ENCODE measurements at regions not wholly inside any gene's neighbourhood (a gene's known extent, or its start where the extent isn't known, plus 50 kb on each side); places are given as distances from the start of the nearest gene placed in this dataset.
A peak's percentile ranks its signal among the peaks of the same experiment; 100 is the strongest.

GRCh38 chr2:104752504-104752903 is 101.4 kb upstream of the POU3F3 start (continued):
- TF ChIP-seq RNF219 (CRISPR knock-in tag; IDR thresholded peaks at IDR 0.05) = no peak

- ATAC-seq (peak; percentile 43), DNase-seq (ENCODE audit: low spot score) (no peak), FAIRE-seq (no peak)
- no peaks in the 10 kb centered on the region for H3K36me3 ChIP-seq (replicated peaks in 1 of 2; ENCODE audit: control insufficient read depth in 1 of 2, insufficient read depth in 2 of 2, low read length in 2 of 2)
- intact Hi-C loops (cut with micrococcal nuclease; ENCODE audit: unreplicated experiment) = no loop called here
- H3K4me3 ChIP-seq (replicated peaks in 1 of 3; ENCODE audit: insufficient read depth in 1 of 3, low read depth in 2 of 3, low read length in 3 of 3) = no peak overlapping the region
- no peak overlapping the region for H3K9ac ChIP-seq (ENCODE audit: insufficient read depth, low read depth, low read length)
- ChIA-PET CTCF (ENCODE audit: low intra/inter-chr PET ratio, low total read pairs) (no interaction called here), POLR2A (no interaction called here)
- H3K27me3 ChIP-seq (ENCODE audit: control insufficient read depth in 1 of 2, insufficient read depth in 2 of 2, low read length in 2 of 2) = peaks cover 6 to 36% of the 10 kb centered on the region in 2 experiments
- in situ Hi-C loops (cut with HindIII; ENCODE audit: extremely low pct_ligation_motif_present, low pct_unique_long_range_greater_than_20kb) = no loop called here
- H3K4me2 ChIP-seq (ENCODE audit: low read depth, low read length) = no peak overlapping the region
- no peaks in the 10 kb centered on the region for H3K9me3 ChIP-seq (ENCODE audit: low read length)
- BruUV-seq (replicated peaks) = no TSS peak
- H3K27ac ChIP-seq (ENCODE audit: extremely low read length, insufficient read depth, low read length) = no peak overlapping the region
- no peak overlapping the region for H2AFZ ChIP-seq (ENCODE audit: low read length)
- H3K79me2 ChIP-seq (ENCODE audit: insufficient read depth, low read length) = no peaks in the 10 kb centered on the region
- H4K20me1 ChIP-seq (ENCODE audit: insufficient read depth, low read length) = no peaks in the 10 kb centered on the region
- no peaks in the 10 kb centered on the region for H3K4me1 ChIP-seq (ENCODE audit: insufficient read depth, low read length)
- 53% methylated on average over 25 of the region's 26 CpGs for WGBS (ENCODE audit: low lambda C conversion rate)
- TF ChIP-seq ZNF264 (CRISPR knock-in tag; IDR thresholded peaks at IDR 0.05) (no peak), CENPX (CRISPR knock-in tag; IDR thresholded peaks at IDR 0.05) (no peak), ZNF83 (CRISPR knock-in tag; IDR thresholded peaks at IDR 0.05; ENCODE audit: borderline replicate concordance) (no peak), ZNF138 (CRISPR knock-in tag; IDR thresholded peaks at IDR 0.05; ENCODE audit: low read depth) (no peak), KLF11 (CRISPR knock-in tag; IDR thresholded peaks at IDR 0.05) (no peak), ZSCAN22 (CRISPR knock-in tag; IDR thresholded peaks at IDR 0.05) (no peak), CBFB (CRISPR knock-in tag; IDR thresholded peaks at IDR 0.05) (no peak), SIX1 (CRISPR knock-in tag; IDR thresholded peaks at IDR 0.05; ENCODE audit: borderline replicate concordance) (no peak), DMTF1 (CRISPR knock-in tag; IDR thresholded peaks at IDR 0.05) (no peak), PBX2 (CRISPR knock-in tag; IDR thresholded peaks at IDR 0.05) (no peak), ZXDC (CRISPR knock-in tag; IDR thresholded peaks at IDR 0.05) (no peak), ZEB1 (IDR thresholded peaks at IDR 0.05; ENCODE audit: insufficient replicate concordance, low read depth) (no peak)
Measured at GRCh38 chr2:104755026-104755878, 98.7 kb upstream of the POU3F3 start.

All from HepG2 (cell line).